ENCODE measurements at regions not wholly inside any gene's neighbourhood (a gene's known extent, or its start where the extent isn't known, plus 50 kb on each side); places are given as distances from the start of the nearest gene placed in this dataset.

- Histone ChIP-seq H3K27me3 (ENCODE audit: insufficient read depth, low read length, poor library complexity, severe bottlenecking) (no peaks in the 10 kb centered on the region), H3K9me3 (ENCODE audit: low read length) (no peaks in the 10 kb centered on the region), H3K4me1 (ENCODE audit: insufficient read depth, low read length) (no peaks in the 10 kb centered on the region), H3K27ac (ENCODE audit: low read depth, low read length) (no peak overlapping the region), H3K36me3 (ENCODE audit: insufficient read depth, low read length) (no peaks in the 10 kb centered on the region), H3K4me3 (ENCODE audit: low read length) (no peak overlapping the region)
- ChIA-PET CTCF (no interaction called here), POLR2A (no interaction called here)
- no peak for DNase-seq
- no peaks in the 10 kb centered on the region for H3K4me1 Mint-ChIP-seq
- H3K36me3 Mint-ChIP-seq = no peaks in the 10 kb centered on the region
- H3K27me3 Mint-ChIP-seq = no peaks in the 10 kb centered on the region
- H3K9me3 Mint-ChIP-seq = peaks cover 0 to 7% (median 0%) of the 10 kb centered on the region in 5 donors
- no peak overlapping the region for H3K4me3 Mint-ChIP-seq
- H3K27ac Mint-ChIP-seq = no peak overlapping the region
Measured at GRCh38 chr20:60630609-60631008, 621.5 kb upstream of the CDH4 start.

GRCh38 chr20:60631585-60632287 lies 620.3 kb upstream of the CDH4 start:
- no peaks in the 10 kb centered on the region for H3K36me3 Mint-ChIP-seq
- DNase-seq = no peak
- POLR2A ChIA-PET = no interaction called here
- Histone ChIP-seq H3K27me3 (ENCODE audit: insufficient read depth, low read length, poor library complexity, severe bottlenecking) (no peaks in the 10 kb centered on the region), H3K4me3 (ENCODE audit: low read length) (no peak overlapping the region), H3K27ac (ENCODE audit: low read depth, low read length) (no peak overlapping the region), H3K36me3 (ENCODE audit: insufficient read depth, low read length) (no peaks in the 10 kb centered on the region), H3K4me1 (ENCODE audit: insufficient read depth, low read length) (no peaks in the 10 kb centered on the region), H3K9me3 (ENCODE audit: low read length) (no peaks in the 10 kb centered on the region)
- CTCF ChIA-PET = no interaction called here
- no peaks in the 10 kb centered on the region for H3K27me3 Mint-ChIP-seq
- no peaks in the 10 kb centered on the region for H3K4me1 Mint-ChIP-seq
- peaks cover 0 to 7% (median 0%) of the 10 kb centered on the region in 5 donors for H3K9me3 Mint-ChIP-seq
- no peak overlapping the region for H3K4me3 Mint-ChIP-seq
- H3K27ac Mint-ChIP-seq = no peak overlapping the region

GRCh38 chr20:60632391-60633262 lies 619.4 kb upstream of the CDH4 start:
- H3K27ac ChIP-seq (ENCODE audit: low read depth, low read length) = no peak overlapping the region
- H3K27me3 ChIP-seq (ENCODE audit: insufficient read depth, low read length, poor library complexity, severe bottlenecking) = no peaks in the 10 kb centered on the region
- H3K9me3 ChIP-seq (ENCODE audit: low read length) = no peaks in the 10 kb centered on the region
- Mint-ChIP-seq H3K27me3 (no peaks in the 10 kb centered on the region), H3K9me3 (peaks cover 0 to 7% (median 0%) of the 10 kb centered on the region in 5 donors), H3K4me1 (no peaks in the 10 kb centered on the region), H3K4me3 (no peak overlapping the region), H3K36me3 (no peaks in the 10 kb centered on the region), H3K27ac (no peak overlapping the region)
- no peak for DNase-seq
- ChIA-PET POLR2A (no interaction called here), CTCF (no interaction called here)
- no peaks in the 10 kb centered on the region for H3K36me3 ChIP-seq (ENCODE audit: insufficient read depth, low read length)
- no peaks in the 10 kb centered on the region for H3K4me1 ChIP-seq (ENCODE audit: insufficient read depth, low read length)
- H3K4me3 ChIP-seq (ENCODE audit: low read length) = no peak overlapping the region

- Histone ChIP-seq H3K27ac (ENCODE audit: low read depth, low read length) (no peak overlapping the region), H3K4me3 (ENCODE audit: low read length) (no peak overlapping the region), H3K27me3 (ENCODE audit: insufficient read depth, low read length, poor library complexity, severe bottlenecking) (no peaks in the 10 kb centered on the region), H3K36me3 (ENCODE audit: insufficient read depth, low read length) (no peaks in the 10 kb centered on the region), H3K9me3 (ENCODE audit: low read length) (no peaks in the 10 kb centered on the region), H3K4me1 (ENCODE audit: insufficient read depth, low read length) (no peaks in the 10 kb centered on the region)
- peaks cover 0 to 8% (median 0%) of the 10 kb centered on the region in 5 donors for H3K9me3 Mint-ChIP-seq
- no peak for DNase-seq
- no peaks in the 10 kb centered on the region for H3K27me3 Mint-ChIP-seq
- no peak overlapping the region for H3K4me3 Mint-ChIP-seq
- H3K36me3 Mint-ChIP-seq = no peaks in the 10 kb centered on the region
- no peaks in the 10 kb centered on the region for H3K4me1 Mint-ChIP-seq
- H3K27ac Mint-ChIP-seq = no peak overlapping the region
- ChIA-PET POLR2A (no interaction called here), CTCF (no interaction called here)
Measured at GRCh38 chr20:60634491-60635172, 617.4 kb upstream of the CDH4 start.

GRCh38 chr20:60636417-60636816 lies 615.6 kb upstream of the CDH4 start:
- Mint-ChIP-seq H3K36me3 (no peaks in the 10 kb centered on the region), H3K27ac (no peak overlapping the region), H3K4me3 (no peak overlapping the region), H3K4me1 (no peaks in the 10 kb centered on the region), H3K27me3 (no peaks in the 10 kb centered on the region), H3K9me3 (peaks cover 0 to 8% (median 0%) of the 10 kb centered on the region in 5 donors)
- ChIA-PET CTCF (no interaction called here), POLR2A (no interaction called here)
- Histone ChIP-seq H3K9me3 (ENCODE audit: low read length) (no peaks in the 10 kb centered on the region), H3K27me3 (ENCODE audit: insufficient read depth, low read length, poor library complexity, severe bottlenecking) (no peaks in the 10 kb centered on the region), H3K4me3 (ENCODE audit: low read length) (no peak overlapping the region), H3K27ac (ENCODE audit: low read depth, low read length) (no peak overlapping the region), H3K36me3 (ENCODE audit: insufficient read depth, low read length) (no peaks in the 10 kb centered on the region), H3K4me1 (ENCODE audit: insufficient read depth, low read length) (no peaks in the 10 kb centered on the region)
- DNase-seq = no peak

GRCh38 chr20:60637801-60638200 lies 614.3 kb upstream of the CDH4 start:
- H3K9me3 Mint-ChIP-seq = peaks cover 0 to 8% (median 0%) of the 10 kb centered on the region in 5 donors

GRCh38 chr20:60638430-60639098 lies 613.5 kb upstream of the CDH4 start:
- H3K27me3 Mint-ChIP-seq = peaks cover 0 to 2% of the 10 kb centered on the region in 2 donors
- no peak overlapping the region for H3K4me3 Mint-ChIP-seq
- no peaks in the 10 kb centered on the region for H3K4me1 Mint-ChIP-seq
- POLR2A ChIA-PET = no interaction called here
- Histone ChIP-seq H3K4me3 (ENCODE audit: low read length) (no peak overlapping the region), H3K36me3 (ENCODE audit: insufficient read depth, low read length) (no peaks in the 10 kb centered on the region), H3K27me3 (ENCODE audit: insufficient read depth, low read length, poor library complexity, severe bottlenecking) (no peaks in the 10 kb centered on the region), H3K4me1 (ENCODE audit: insufficient read depth, low read length) (no peaks in the 10 kb centered on the region), H3K9me3 (ENCODE audit: low read length) (no peaks in the 10 kb centered on the region), H3K27ac (ENCODE audit: low read depth, low read length) (no peak overlapping the region)
- H3K27ac Mint-ChIP-seq = no peak overlapping the region
- H3K36me3 Mint-ChIP-seq = no peaks in the 10 kb centered on the region
- H3K9me3 Mint-ChIP-seq = peaks cover 0 to 8% (median 0%) of the 10 kb centered on the region in 5 donors
- CTCF ChIA-PET = no interaction called here
- no peak for DNase-seq

More at GRCh38 chr20:60637801-60638200, 614.3 kb upstream of the CDH4 start:
- Histone ChIP-seq H3K9me3 (ENCODE audit: low read length) (no peaks in the 10 kb centered on the region), H3K27me3 (ENCODE audit: insufficient read depth, low read length, poor library complexity, severe bottlenecking) (no peaks in the 10 kb centered on the region), H3K4me3 (ENCODE audit: low read length) (no peak overlapping the region), H3K36me3 (ENCODE audit: insufficient read depth, low read length) (no peaks in the 10 kb centered on the region), H3K4me1 (ENCODE audit: insufficient read depth, low read length) (no peaks in the 10 kb centered on the region), H3K27ac (ENCODE audit: low read depth, low read length) (no peak overlapping the region)
- H3K4me3 Mint-ChIP-seq = no peak overlapping the region
- ChIA-PET POLR2A (no interaction called here), CTCF (no interaction called here)
- no peaks in the 10 kb centered on the region for H3K4me1 Mint-ChIP-seq
- peaks cover 0 to 2% of the 10 kb centered on the region in 2 donors for H3K27me3 Mint-ChIP-seq
- no peaks in the 10 kb centered on the region for H3K36me3 Mint-ChIP-seq
- DNase-seq = no peak
- H3K27ac Mint-ChIP-seq = no peak overlapping the region
